HG03196 (cell line): ENCODE measurements at regions not wholly inside any gene's neighbourhood (a gene's known extent, or its start where the extent isn't known, plus 50 kb on each side); places are given as distances from the start of the nearest gene placed in this dataset.

Experiments
- ATAC-seq: cut with Tn5 transposase; IDR thresholded peaks from one replicate; pipeline ENCODE4 v1.9.1; 2021; ENCODE audit not compliant: unreplicated experiment

- ATAC-seq: no peak
These were observed 674.0 kb downstream of the OTOL1 start for GRCh38 chr3:162170581-162170980.

DNA sequence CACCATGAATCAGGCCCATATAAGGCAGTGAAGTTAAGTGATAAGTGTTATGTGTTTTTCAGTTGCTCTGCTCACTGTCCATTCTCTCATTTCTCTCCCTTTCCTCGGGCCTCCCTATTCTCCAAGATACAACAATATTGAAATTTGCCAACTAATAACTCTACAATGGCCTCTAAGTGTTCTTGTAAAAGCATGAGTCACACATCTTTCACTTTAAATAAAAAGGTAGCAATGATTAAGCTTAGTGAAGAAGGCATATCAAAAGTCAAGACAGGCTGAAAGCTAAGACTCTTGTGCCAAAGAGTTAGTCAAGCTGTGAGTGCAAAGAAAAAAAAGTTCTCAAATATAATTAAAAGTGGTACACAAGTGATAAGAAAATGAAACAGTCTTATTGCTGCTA is 675.4 kb downstream of the OTOL1 start:
- no peak for ATAC-seq

GRCh38 chr3:162175145-162175544 is 678.5 kb downstream of the OTOL1 start:
- no peak for ATAC-seq

DNA sequence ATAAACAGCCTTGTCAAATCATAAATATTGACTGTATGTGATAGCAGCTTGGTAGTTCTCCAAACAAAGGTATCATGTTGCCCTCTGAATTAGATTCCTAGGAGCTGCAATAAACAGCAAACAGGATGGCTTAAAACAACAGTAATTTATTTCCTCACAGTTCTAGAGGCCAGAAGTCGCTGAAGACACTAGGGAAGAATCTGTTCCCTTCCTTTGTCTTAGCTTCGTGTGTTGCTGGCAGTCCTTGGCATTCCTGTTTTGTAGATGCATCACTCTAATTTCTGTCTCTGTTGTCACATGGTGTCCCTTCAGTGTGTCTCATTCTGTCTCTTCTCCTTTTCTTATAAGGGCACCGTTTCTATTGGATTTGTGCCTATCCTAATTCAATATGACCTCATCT is 679.3 kb downstream of the OTOL1 start:
- ATAC-seq: no peak

GRCh38 chr3:162183440-162183839 is 686.8 kb downstream of the OTOL1 start:
- ATAC-seq: no peak

DNA sequence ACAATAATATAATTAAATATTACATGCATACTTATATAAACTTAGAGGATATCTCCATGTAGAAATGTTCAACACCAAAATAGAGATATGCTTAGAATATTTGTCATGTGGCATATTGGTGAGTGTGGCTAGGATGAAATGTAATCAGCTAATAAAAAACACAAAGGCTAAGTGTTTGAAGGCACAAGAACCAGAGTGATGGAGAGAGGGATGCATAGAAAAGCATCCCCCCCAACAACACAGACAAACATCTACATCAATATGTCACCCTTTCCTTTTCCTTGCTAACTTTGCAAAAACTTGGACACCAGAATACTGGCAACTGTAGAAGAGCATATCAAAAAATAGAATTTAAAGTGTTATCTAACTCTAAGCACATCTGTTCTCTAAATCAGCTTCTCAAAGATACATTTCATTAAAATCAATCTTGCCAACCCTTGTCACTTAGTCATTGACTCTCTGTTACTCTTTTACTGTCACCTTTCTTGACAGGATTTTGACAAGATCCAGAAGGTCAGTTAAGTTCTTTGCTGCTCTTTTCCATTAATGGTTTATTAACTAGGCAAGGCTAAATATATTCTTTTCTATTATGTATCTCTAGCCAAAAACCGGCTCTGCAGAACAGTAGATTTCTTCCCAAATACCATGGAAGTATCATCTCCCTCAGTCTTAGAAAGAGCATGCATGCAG is 695.9 kb downstream of the OTOL1 start:
- ATAC-seq: no peak

GRCh38 chr3:162193148-162194095 is 696.8 kb downstream of the OTOL1 start:
- no peak for ATAC-seq

- ATAC-seq: no peak
These were observed 698.5 kb downstream of the OTOL1 start for GRCh38 chr3:162195147-162195546.

GRCh38 chr3:162196964-162197363 is 700.4 kb downstream of the OTOL1 start:
- ATAC-seq: no peak

- ATAC-seq: no peak
These were observed 704.2 kb downstream of the OTOL1 start for GRCh38 chr3:162200836-162201235.

DNA sequence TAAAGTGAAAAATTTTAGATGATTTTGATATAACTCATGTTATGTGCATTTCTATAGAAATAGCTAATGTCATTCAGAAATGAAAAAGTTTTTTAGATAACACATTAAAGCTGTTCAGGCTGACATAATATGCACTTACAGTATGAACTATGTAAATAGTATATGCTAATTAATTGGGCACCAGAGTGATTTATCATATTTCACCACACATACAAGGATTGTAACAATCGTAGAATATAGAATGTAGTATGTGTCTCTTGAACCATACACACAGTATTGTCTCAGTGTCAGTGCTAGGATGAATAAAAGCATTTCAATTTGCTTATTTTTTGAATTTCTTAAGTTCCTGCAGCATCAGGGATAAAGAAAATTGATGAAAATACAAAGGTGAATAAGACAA is 710.0 kb downstream of the OTOL1 start:
- ATAC-seq: no peak

GRCh38 chr3:162211470-162211869 is 714.9 kb downstream of the OTOL1 start:
- ATAC-seq: no peak

GRCh38 chr3:162213196-162213595 is 716.6 kb downstream of the OTOL1 start:
- no peak for ATAC-seq

GRCh38 chr3:162213956-162214355 is 717.3 kb downstream of the OTOL1 start:
- ATAC-seq: no peak

DNA sequence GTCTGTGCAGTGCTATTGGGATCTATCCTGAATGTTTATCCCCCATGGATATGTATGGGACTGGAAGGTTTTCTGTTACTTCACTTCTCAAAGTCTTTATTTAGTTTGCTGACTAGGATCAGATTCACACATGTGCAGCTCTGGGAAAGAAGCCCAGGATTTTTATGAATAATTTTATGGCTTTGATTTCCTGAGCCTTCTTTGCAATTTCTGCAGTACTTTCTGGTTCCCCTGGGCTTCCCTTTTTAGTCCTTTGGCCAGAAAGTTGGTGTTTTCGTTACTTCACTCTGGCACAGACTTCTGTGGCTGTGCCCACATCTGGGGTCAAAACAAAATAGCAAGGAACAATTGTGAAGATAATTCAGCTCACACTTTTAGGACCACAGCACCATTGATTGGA is 721.0 kb downstream of the OTOL1 start:
- ATAC-seq: no peak

GRCh38 chr3:162218479-162218878 is 721.9 kb downstream of the OTOL1 start:
- no peak for ATAC-seq

- ATAC-seq: no peak
These were observed 728.1 kb downstream of the OTOL1 start for GRCh38 chr3:162224746-162225145.

DNA sequence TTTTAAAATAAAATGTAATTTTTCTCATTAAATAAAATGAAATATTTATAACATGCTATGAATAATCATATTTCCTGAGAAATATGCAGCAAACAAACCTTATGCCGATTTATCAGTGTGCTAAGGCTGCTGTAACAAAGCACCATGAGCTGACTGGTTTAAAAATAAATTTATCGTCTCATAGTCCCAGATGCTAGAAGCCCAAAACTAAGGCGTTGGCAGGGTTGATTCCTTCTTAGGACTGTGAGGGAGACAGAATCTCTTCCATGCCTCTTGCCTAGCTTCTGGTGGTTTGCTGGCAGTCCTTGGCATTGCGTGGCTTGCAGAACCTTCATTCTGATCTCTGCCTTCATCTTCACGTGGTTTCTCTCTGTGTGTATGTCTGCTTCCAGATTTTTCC is 740.3 kb downstream of the OTOL1 start:
- no peak for ATAC-seq

GRCh38 chr3:162250782-162251181 is 754.2 kb downstream of the OTOL1 start:
- no peak for ATAC-seq

DNA sequence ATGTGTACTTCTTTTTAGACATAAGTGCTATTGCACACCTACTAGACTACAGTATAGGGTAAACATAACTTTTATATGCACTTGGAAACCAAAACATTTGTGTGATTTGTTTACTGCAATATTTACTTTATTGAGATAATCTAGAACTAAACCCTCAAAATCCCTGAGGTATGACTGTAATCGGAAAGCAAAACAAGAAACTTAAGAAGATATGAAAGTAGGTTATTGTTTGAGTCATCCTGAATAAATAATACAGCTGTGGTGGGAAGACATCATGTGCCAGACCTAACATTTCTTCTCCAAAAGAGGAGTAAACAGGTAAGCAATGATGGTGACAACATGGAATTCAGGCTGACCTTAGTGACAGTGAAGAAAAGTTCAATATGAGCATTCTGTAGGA is 765.5 kb downstream of the OTOL1 start:
- ATAC-seq: no peak

- ATAC-seq: no peak
These were observed 767.0 kb downstream of the OTOL1 start for GRCh38 chr3:162263596-162263995.
